ENCODE measurements at regions not wholly inside any gene's neighbourhood (a gene's known extent, or its start where the extent isn't known, plus 50 kb on each side); places are given as distances from the start of the nearest gene placed in this dataset.

- no peak for TF ChIP-seq CTCF (IDR thresholded peaks at IDR 0.05)
- TF ChIP-seq POLR2A (IDR thresholded peaks at IDR 0.05): no peak
These were observed 640.6 kb upstream of the NRP1 start for GRCh38 chr10:33974976-33975478.

All from right lobe of liver (tissue), 4 donors.